ENCODE measurements at regions not wholly inside any gene's neighbourhood (a gene's known extent, or its start where the extent isn't known, plus 50 kb on each side); places are given as distances from the start of the nearest gene placed in this dataset.

DNA sequence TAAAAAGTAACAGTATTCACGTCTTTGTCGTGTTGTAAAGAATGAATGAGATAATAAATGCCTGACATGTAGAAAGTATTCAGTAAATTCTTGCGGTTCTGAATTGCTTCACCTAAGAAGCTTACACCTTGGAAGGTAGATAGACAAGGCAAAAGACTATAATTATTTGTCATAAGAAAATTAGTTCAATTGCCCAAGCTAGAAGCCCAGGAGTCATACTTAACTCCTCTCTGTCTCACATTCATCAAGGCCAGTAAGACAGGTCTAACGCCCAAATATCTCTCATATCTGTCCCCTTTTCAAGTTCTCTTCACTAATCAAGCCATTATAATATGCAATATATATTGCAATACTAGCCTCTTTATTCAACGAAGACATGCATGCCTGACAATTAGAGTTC, 87.7 kb upstream of the AMOTL1 start:
- 91% methylated on average over 5 of the region's 5 CpGs for WGBS, 2 donors
- no peaks in the 10 kb centered on the region for H3K9me3 ChIP-seq (ENCODE audit: control insufficient read depth in 2 of 2, insufficient read depth in 1 of 2, low read depth in 1 of 2, low read length in 1 of 2)
- H3K4me3 ChIP-seq (ENCODE audit: low read depth in 1 of 2, low read length in 2 of 2): no peak overlapping the region
- no peaks in the 10 kb centered on the region for H3K27me3 ChIP-seq (ENCODE audit: control insufficient read depth in 1 of 2, insufficient read depth in 2 of 2, low read length in 2 of 2)
- peaks cover 0 to 9% of the 10 kb centered on the region in 2 donors for H3K4me1 ChIP-seq (ENCODE audit: control insufficient read depth in 2 of 2, insufficient read depth in 2 of 2, low read length in 1 of 2)
- no peak overlapping the region for H3K27ac ChIP-seq (ENCODE audit: low read depth in 2 of 2, low read length in 1 of 2)
- H3K36me3 ChIP-seq (ENCODE audit: control insufficient read depth in 2 of 2, insufficient read depth in 2 of 2, low read length in 1 of 2): no peaks in the 10 kb centered on the region

DNA sequence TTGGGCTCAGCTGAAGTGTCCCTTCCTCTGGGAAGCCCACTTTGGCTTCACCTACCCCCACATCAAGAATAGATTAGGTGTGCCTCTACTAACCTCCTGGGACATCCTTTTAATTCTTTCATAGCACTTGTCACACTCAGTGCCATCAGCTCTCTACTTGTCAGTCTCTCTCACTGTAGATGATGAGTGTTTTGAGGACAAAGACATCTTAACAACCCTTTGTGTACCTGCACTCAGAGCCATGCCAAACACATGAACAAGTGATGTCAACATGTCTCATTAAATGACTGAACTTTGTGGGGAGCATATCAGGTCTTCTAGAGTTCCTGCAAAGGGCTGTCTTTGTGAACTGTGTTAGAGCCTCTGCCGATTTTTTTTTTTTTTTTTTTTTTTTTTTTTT, 87.0 kb upstream of the AMOTL1 start:
- peaks cover 0 to 6% of the 10 kb centered on the region in 2 donors for H3K4me1 ChIP-seq (ENCODE audit: control insufficient read depth in 2 of 2, insufficient read depth in 2 of 2, low read length in 1 of 2)
- no peak overlapping the region for H3K4me3 ChIP-seq (ENCODE audit: low read depth in 1 of 2, low read length in 2 of 2)
- no peaks in the 10 kb centered on the region for H3K36me3 ChIP-seq (ENCODE audit: control insufficient read depth in 2 of 2, insufficient read depth in 2 of 2, low read length in 1 of 2)
- H3K27ac ChIP-seq (ENCODE audit: low read depth in 2 of 2, low read length in 1 of 2): no peak overlapping the region
- H3K27me3 ChIP-seq (ENCODE audit: control insufficient read depth in 1 of 2, insufficient read depth in 2 of 2, low read length in 2 of 2): no peaks in the 10 kb centered on the region
- 78 to 89% methylated on average over 1 of the region's 1 CpG for WGBS, 2 donors
- H3K9me3 ChIP-seq (ENCODE audit: control insufficient read depth in 2 of 2, insufficient read depth in 1 of 2, low read depth in 1 of 2, low read length in 1 of 2): no peaks in the 10 kb centered on the region

DNA sequence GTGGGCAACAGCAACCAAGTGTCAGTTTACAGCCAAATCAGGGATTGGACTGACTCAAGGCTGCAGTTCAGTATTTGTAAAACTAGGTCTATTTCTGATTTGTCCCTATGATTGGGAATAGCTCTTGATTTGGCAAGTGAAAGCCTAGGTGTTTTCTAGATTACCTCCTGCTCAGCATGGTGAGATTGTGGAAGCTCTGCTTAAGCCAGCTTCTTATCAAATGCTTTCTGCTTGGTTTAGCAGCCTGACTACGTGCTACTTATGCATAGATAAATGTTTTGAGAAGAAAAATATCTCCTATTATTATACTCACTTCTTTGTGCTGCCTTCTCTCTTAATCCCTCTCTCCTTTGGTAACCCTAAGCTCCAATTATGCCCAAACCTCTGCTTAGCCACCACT, 86.3 kb upstream of the AMOTL1 start:
- H3K4me3 ChIP-seq (ENCODE audit: low read depth in 1 of 2, low read length in 2 of 2): no peak overlapping the region
- WGBS, 2 donors: 54 to 65% methylated on average over 1 of the region's 1 CpG
- no peak overlapping the region for H3K27ac ChIP-seq (ENCODE audit: low read depth in 2 of 2, low read length in 1 of 2)
- no peaks in the 10 kb centered on the region for H3K9me3 ChIP-seq (ENCODE audit: control insufficient read depth in 2 of 2, insufficient read depth in 1 of 2, low read depth in 1 of 2, low read length in 1 of 2)
- H3K4me1 ChIP-seq (ENCODE audit: control insufficient read depth in 2 of 2, insufficient read depth in 2 of 2, low read length in 1 of 2): peaks cover 0 to 6% of the 10 kb centered on the region in 2 donors
- H3K27me3 ChIP-seq (ENCODE audit: control insufficient read depth in 1 of 2, insufficient read depth in 2 of 2, low read length in 2 of 2): no peaks in the 10 kb centered on the region
- H3K36me3 ChIP-seq (ENCODE audit: control insufficient read depth in 2 of 2, insufficient read depth in 2 of 2, low read length in 1 of 2): no peaks in the 10 kb centered on the region

GRCh38 chr11:94694309-94695060, 73.7 kb upstream of the AMOTL1 start:
- H3K27me3 ChIP-seq (ENCODE audit: control insufficient read depth in 1 of 2, insufficient read depth in 2 of 2, low read length in 2 of 2): no peaks in the 10 kb centered on the region
- no peak overlapping the region for H3K27ac ChIP-seq (ENCODE audit: low read depth in 2 of 2, low read length in 1 of 2)
- H3K4me3 ChIP-seq (ENCODE audit: low read depth in 1 of 2, low read length in 2 of 2): no peak overlapping the region
- no peaks in the 10 kb centered on the region for H3K36me3 ChIP-seq (ENCODE audit: control insufficient read depth in 2 of 2, insufficient read depth in 2 of 2, low read length in 1 of 2)
- 58 to 69% methylated on average over 4 of the region's 4 CpGs for WGBS, 2 donors
- no peaks in the 10 kb centered on the region for H3K9me3 ChIP-seq (ENCODE audit: control insufficient read depth in 2 of 2, insufficient read depth in 1 of 2, low read depth in 1 of 2, low read length in 1 of 2)
- H3K4me1 ChIP-seq (ENCODE audit: control insufficient read depth in 2 of 2, insufficient read depth in 2 of 2, low read length in 1 of 2): peaks cover 0 to 2% of the 10 kb centered on the region in 2 donors

DNA sequence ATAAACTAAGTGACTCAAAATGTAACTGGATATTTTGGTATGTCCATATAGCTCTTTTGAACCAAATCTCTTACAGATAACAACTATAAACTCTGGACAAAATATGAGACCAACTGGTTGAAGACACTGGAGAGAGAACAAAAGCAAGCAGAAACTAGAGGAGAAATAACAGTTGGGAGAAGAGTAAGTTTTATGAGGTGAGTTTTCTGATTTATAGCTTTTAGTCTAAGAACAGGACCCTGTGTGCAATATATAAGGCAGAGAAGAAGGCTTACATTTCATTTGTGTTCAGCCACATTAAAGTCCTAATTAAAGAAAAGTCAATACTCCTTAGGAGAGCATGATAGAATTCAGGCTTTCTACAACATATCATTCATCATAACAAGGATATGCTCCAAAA, 71.0 kb upstream of the AMOTL1 start:
- no peaks in the 10 kb centered on the region for H3K36me3 ChIP-seq (ENCODE audit: control insufficient read depth in 2 of 2, insufficient read depth in 2 of 2, low read length in 1 of 2)
- no peak overlapping the region for H3K27ac ChIP-seq (ENCODE audit: low read depth in 2 of 2, low read length in 1 of 2)
- H3K27me3 ChIP-seq (ENCODE audit: control insufficient read depth in 1 of 2, insufficient read depth in 2 of 2, low read length in 2 of 2): no peaks in the 10 kb centered on the region
- H3K4me1 ChIP-seq (ENCODE audit: control insufficient read depth in 2 of 2, insufficient read depth in 2 of 2, low read length in 1 of 2): peaks cover 0 to 2% of the 10 kb centered on the region in 2 donors
- no peaks in the 10 kb centered on the region for H3K9me3 ChIP-seq (ENCODE audit: control insufficient read depth in 2 of 2, insufficient read depth in 1 of 2, low read depth in 1 of 2, low read length in 1 of 2)
- H3K4me3 ChIP-seq (ENCODE audit: low read depth in 1 of 2, low read length in 2 of 2): no peak overlapping the region

- no peak overlapping the region for H3K4me3 ChIP-seq (ENCODE audit: low read depth in 1 of 2, low read length in 2 of 2)
- H3K4me1 ChIP-seq (ENCODE audit: control insufficient read depth in 2 of 2, insufficient read depth in 2 of 2, low read length in 1 of 2): no peaks in the 10 kb centered on the region
- no peak overlapping the region for H3K27ac ChIP-seq (ENCODE audit: low read depth in 2 of 2, low read length in 1 of 2)
- H3K9me3 ChIP-seq (ENCODE audit: control insufficient read depth in 2 of 2, insufficient read depth in 1 of 2, low read depth in 1 of 2, low read length in 1 of 2): no peaks in the 10 kb centered on the region
- 27 to 40% methylated on average over 1 of the region's 1 CpG for WGBS, 2 donors
- no peaks in the 10 kb centered on the region for H3K36me3 ChIP-seq (ENCODE audit: control insufficient read depth in 2 of 2, insufficient read depth in 2 of 2, low read length in 1 of 2)
- no peaks in the 10 kb centered on the region for H3K27me3 ChIP-seq (ENCODE audit: control insufficient read depth in 1 of 2, insufficient read depth in 2 of 2, low read length in 2 of 2)
Measured at GRCh38 chr11:94700622-94701021, 67.5 kb upstream of the AMOTL1 start.

DNA sequence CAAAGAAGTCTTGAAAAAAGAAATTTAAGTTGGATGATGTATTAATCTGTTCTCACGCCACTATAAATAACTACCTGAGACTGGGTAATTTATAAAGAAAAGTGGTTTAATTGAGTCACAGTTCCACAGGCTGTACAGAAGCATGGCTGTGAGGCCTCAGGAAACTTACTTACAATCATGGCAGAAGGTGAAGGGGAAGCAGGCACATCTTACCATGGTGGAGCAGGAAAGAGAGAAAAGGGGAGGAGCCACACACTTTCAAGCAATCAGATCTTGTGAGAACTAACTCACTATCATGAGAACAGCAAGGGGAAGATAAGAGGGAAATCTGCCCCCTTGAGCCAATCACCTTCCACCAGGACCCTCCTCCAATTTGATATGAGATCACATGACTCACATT, 65.7 kb upstream of the AMOTL1 start:
- Histone ChIP-seq H3K36me3 (ENCODE audit: control insufficient read depth in 2 of 2, insufficient read depth in 2 of 2, low read length in 1 of 2) (no peaks in the 10 kb centered on the region), H3K4me3 (ENCODE audit: low read depth in 1 of 2, low read length in 2 of 2) (no peak overlapping the region), H3K9me3 (ENCODE audit: control insufficient read depth in 2 of 2, insufficient read depth in 1 of 2, low read depth in 1 of 2, low read length in 1 of 2) (no peaks in the 10 kb centered on the region), H3K4me1 (ENCODE audit: control insufficient read depth in 2 of 2, insufficient read depth in 2 of 2, low read length in 1 of 2) (no peaks in the 10 kb centered on the region), H3K27me3 (ENCODE audit: control insufficient read depth in 1 of 2, insufficient read depth in 2 of 2, low read length in 2 of 2) (no peaks in the 10 kb centered on the region), H3K27ac (ENCODE audit: low read depth in 2 of 2, low read length in 1 of 2) (no peak overlapping the region)
- 97 to 98% methylated on average over 1 of the region's 1 CpG for WGBS, 2 donors

- Histone ChIP-seq H3K4me1 (ENCODE audit: control insufficient read depth in 2 of 2, insufficient read depth in 2 of 2, low read length in 1 of 2) (no peaks in the 10 kb centered on the region), H3K27me3 (ENCODE audit: control insufficient read depth in 1 of 2, insufficient read depth in 2 of 2, low read length in 2 of 2) (no peaks in the 10 kb centered on the region), H3K4me3 (ENCODE audit: low read depth in 1 of 2, low read length in 2 of 2) (no peak overlapping the region), H3K9me3 (ENCODE audit: control insufficient read depth in 2 of 2, insufficient read depth in 1 of 2, low read depth in 1 of 2, low read length in 1 of 2) (no peaks in the 10 kb centered on the region), H3K27ac (ENCODE audit: low read depth in 2 of 2, low read length in 1 of 2) (peak overlapping the region in 1 of 2 donors; percentile 65), H3K36me3 (ENCODE audit: control insufficient read depth in 2 of 2, insufficient read depth in 2 of 2, low read length in 1 of 2) (no peaks in the 10 kb centered on the region)
Measured at GRCh38 chr11:94705419-94705818, 62.7 kb upstream of the AMOTL1 start.

GRCh38 chr11:94705891-94706615, 62.1 kb upstream of the AMOTL1 start:
- peak overlapping the region; percentile 80 to 97 for H3K27ac ChIP-seq (ENCODE audit: low read depth in 2 of 2, low read length in 1 of 2)
- no peaks in the 10 kb centered on the region for H3K36me3 ChIP-seq (ENCODE audit: control insufficient read depth in 2 of 2, insufficient read depth in 2 of 2, low read length in 1 of 2)
- 43 to 46% methylated on average over 6 of the region's 6 CpGs for WGBS, 2 donors
- H3K27me3 ChIP-seq (ENCODE audit: control insufficient read depth in 1 of 2, insufficient read depth in 2 of 2, low read length in 2 of 2): no peaks in the 10 kb centered on the region
- H3K9me3 ChIP-seq (ENCODE audit: control insufficient read depth in 2 of 2, insufficient read depth in 1 of 2, low read depth in 1 of 2, low read length in 1 of 2): no peaks in the 10 kb centered on the region
- no peaks in the 10 kb centered on the region for H3K4me1 ChIP-seq (ENCODE audit: control insufficient read depth in 2 of 2, insufficient read depth in 2 of 2, low read length in 1 of 2)
- H3K4me3 ChIP-seq (ENCODE audit: low read depth in 1 of 2, low read length in 2 of 2): peak overlapping the region in 1 of 2 donors; percentile 48

GRCh38 chr11:94708176-94708575, 60.0 kb upstream of the AMOTL1 start:
- Histone ChIP-seq H3K4me3 (ENCODE audit: low read depth in 1 of 2, low read length in 2 of 2) (no peak overlapping the region), H3K4me1 (ENCODE audit: control insufficient read depth in 2 of 2, insufficient read depth in 2 of 2, low read length in 1 of 2) (no peaks in the 10 kb centered on the region), H3K9me3 (ENCODE audit: control insufficient read depth in 2 of 2, insufficient read depth in 1 of 2, low read depth in 1 of 2, low read length in 1 of 2) (no peaks in the 10 kb centered on the region), H3K27me3 (ENCODE audit: control insufficient read depth in 1 of 2, insufficient read depth in 2 of 2, low read length in 2 of 2) (no peaks in the 10 kb centered on the region), H3K27ac (ENCODE audit: low read depth in 2 of 2, low read length in 1 of 2) (no peak overlapping the region), H3K36me3 (ENCODE audit: control insufficient read depth in 2 of 2, insufficient read depth in 2 of 2, low read length in 1 of 2) (no peaks in the 10 kb centered on the region)
- 89 to 91% methylated on average over 4 of the region's 4 CpGs for WGBS, 2 donors

Data from esophagus (tissue), 2 donors.